Keratinocyte (primary cell): ENCODE measurements at regions not wholly inside any gene's neighbourhood (a gene's known extent, or its start where the extent isn't known, plus 50 kb on each side); places are given as distances from the start of the nearest gene placed in this dataset.

Experiments
- CTCF ChIP-seq, 3 experiments: IDR thresholded peaks in 1 of 3; conservative IDR thresholded peaks in 1 of 3; optimal IDR thresholded peaks in 1 of 3; 2 replicates in 2 of 3; 3 replicates in 1 of 3; pipeline versions ENCODE3 to v1.5.1; 2011; ENCODE audit warnings: low read length in 3 of 3, mild to moderate bottlenecking in 3 of 3, moderate library complexity in 2 of 3, control low read depth in 1 of 3, inconsistent platforms in 1 of 3; ENCODE audit not compliant: insufficient read depth in 2 of 3; ENCODE audit errors: extremely low read depth in 1 of 3
- EZH2 ChIP-seq: IDR thresholded peaks from one replicate; pipeline ENCODE4 v1.6.1; 2012; ENCODE audit warnings: inconsistent platforms, mild to moderate bottlenecking, low read length, moderate library complexity

DNA sequence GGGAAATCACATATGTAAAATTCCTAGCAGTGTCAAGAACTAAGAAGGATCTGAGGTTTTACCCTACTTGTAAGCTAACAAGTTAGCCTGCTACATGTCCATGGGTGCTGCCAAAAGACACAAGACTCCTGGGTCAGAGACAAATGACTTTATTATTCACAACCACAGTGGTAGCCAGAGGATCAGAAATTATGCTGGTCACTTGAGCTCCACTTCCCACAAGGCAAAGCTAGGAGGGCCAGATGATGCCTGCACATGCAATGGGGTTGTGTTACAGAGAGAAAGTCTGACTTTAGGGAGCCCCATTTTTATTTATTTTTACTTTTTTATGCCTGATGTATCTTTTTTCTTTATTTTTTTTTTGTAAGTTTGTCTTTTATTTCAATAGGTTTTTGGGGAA lies 136.8 kb downstream of the S1PR1 start:
- TF ChIP-seq CTCF (optimal IDR thresholded peaks at IDR 0.05 in 1 of 3, IDR thresholded peaks at IDR 0.05 in 1 of 3, conservative IDR thresholded peaks at IDR 0.05 in 1 of 3; ENCODE audit: extremely low read depth in 1 of 3, insufficient read depth in 2 of 3, low read length in 3 of 3) (no peak), EZH2 (no peak)
